ENCODE measurements at regions not wholly inside any gene's neighbourhood (a gene's known extent, or its start where the extent isn't known, plus 50 kb on each side); places are given as distances from the start of the nearest gene placed in this dataset.

- Histone ChIP-seq H3K4me3 (no peak overlapping the region), H3K27me3 (ENCODE audit: insufficient read depth in 3 of 3, low read length in 2 of 3) (peaks cover 0 to 3% (median 0%) of the 10 kb centered on the region in 3 donors), H3K9me3 (no peaks in the 10 kb centered on the region), H3K4me1 (no peaks in the 10 kb centered on the region), H3K27ac (no peak overlapping the region), H3K36me3 (ENCODE audit: insufficient read depth in 1 of 2, low read depth in 1 of 2) (no peaks in the 10 kb centered on the region)
- no peak for ATAC-seq
- intact Hi-C loops (cut with DNase I): no loop called here
- no peak for DNase-seq
- TF ChIP-seq CTCF (IDR thresholded peaks at IDR 0.05): no peak
- WGBS, 3 donors: 72 to 76% (median 73%) methylated on average over 3 of the region's 3 CpGs
Observed at GRCh38 chr12:64983771-64984278, 137.3 kb downstream of the WIF1 start.

GRCh38 chr12:64991121-64991611, 129.9 kb downstream of the WIF1 start:
- ATAC-seq (no peak), DNase-seq (no peak)
- no peak for TF ChIP-seq CTCF (IDR thresholded peaks at IDR 0.05)
- Histone ChIP-seq H3K4me3 (no peak overlapping the region), H3K27ac (no peak overlapping the region), H3K9me3 (no peaks in the 10 kb centered on the region), H3K4me1 (no peaks in the 10 kb centered on the region), H3K27me3 (ENCODE audit: insufficient read depth in 3 of 3, low read length in 2 of 3) (no peaks in the 10 kb centered on the region), H3K36me3 (ENCODE audit: insufficient read depth in 1 of 2, low read depth in 1 of 2) (no peaks in the 10 kb centered on the region)
- 14 to 20% (median 20%) methylated on average over 2 of the region's 2 CpGs for WGBS, 3 donors
- intact Hi-C loops (cut with DNase I): no loop called here

GRCh38 chr12:64992116-64992515, 129.0 kb downstream of the WIF1 start:
- no peaks in the 10 kb centered on the region for H3K4me1 ChIP-seq
- WGBS, 3 donors: 57 to 63% (median 63%) methylated on average over 5 of the region's 5 CpGs
- ATAC-seq: no peak
- no peak overlapping the region for H3K27ac ChIP-seq
- no peak overlapping the region for H3K4me3 ChIP-seq
- no peaks in the 10 kb centered on the region for H3K27me3 ChIP-seq (ENCODE audit: insufficient read depth in 3 of 3, low read length in 2 of 3)
- no peak for DNase-seq
- no peaks in the 10 kb centered on the region for H3K36me3 ChIP-seq (ENCODE audit: insufficient read depth in 1 of 2, low read depth in 1 of 2)
- no peaks in the 10 kb centered on the region for H3K9me3 ChIP-seq
- no peak for TF ChIP-seq CTCF (IDR thresholded peaks at IDR 0.05)
- intact Hi-C loops (cut with DNase I): no loop called here

GRCh38 chr12:64992641-64993040, 128.5 kb downstream of the WIF1 start:
- no peaks in the 10 kb centered on the region for H3K4me1 ChIP-seq
- ATAC-seq (no peak), DNase-seq (no peak)
- H3K36me3 ChIP-seq (ENCODE audit: insufficient read depth in 1 of 2, low read depth in 1 of 2): no peaks in the 10 kb centered on the region
- no peak overlapping the region for H3K27ac ChIP-seq
- no peak for TF ChIP-seq CTCF (IDR thresholded peaks at IDR 0.05)
- no peaks in the 10 kb centered on the region for H3K9me3 ChIP-seq
- H3K27me3 ChIP-seq (ENCODE audit: insufficient read depth in 3 of 3, low read length in 2 of 3): no peaks in the 10 kb centered on the region
- WGBS, 3 donors: 15 to 36% (median 24%) methylated on average over 1 of the region's 1 CpG
- no peak overlapping the region for H3K4me3 ChIP-seq
- intact Hi-C loops (cut with DNase I): no loop called here

GRCh38 chr12:64993461-64993860, 127.6 kb downstream of the WIF1 start:
- Histone ChIP-seq H3K27me3 (ENCODE audit: insufficient read depth in 3 of 3, low read length in 2 of 3) (no peaks in the 10 kb centered on the region), H3K9me3 (no peaks in the 10 kb centered on the region), H3K36me3 (ENCODE audit: insufficient read depth in 1 of 2, low read depth in 1 of 2) (no peaks in the 10 kb centered on the region), H3K27ac (no peak overlapping the region), H3K4me3 (no peak overlapping the region), H3K4me1 (no peaks in the 10 kb centered on the region)
- DNase-seq: no peak
- intact Hi-C loops (cut with DNase I): no loop called here
- no peak for ATAC-seq
- TF ChIP-seq CTCF (IDR thresholded peaks at IDR 0.05): no peak
- 29 to 53% (median 38%) methylated on average over 1 of the region's 1 CpG for WGBS, 3 donors

Measured in psoas muscle (tissue), 7 donors.